ENCODE measurements at regions not wholly inside any gene's neighbourhood (a gene's known extent, or its start where the extent isn't known, plus 50 kb on each side); places are given as distances from the start of the nearest gene placed in this dataset.

GRCh38 chr6:86857783-86858182 lies 79.5 kb upstream of the HTR1E start:
- Histone ChIP-seq H3K36me3 (ENCODE audit: low read depth) (no peaks in the 10 kb centered on the region), H3K27me3 (ENCODE audit: insufficient read depth, poor library complexity, severe bottlenecking) (no peaks in the 10 kb centered on the region), H3K4me3 (ENCODE audit: severe bottlenecking) (no peak overlapping the region), H3K27ac (ENCODE audit: poor library complexity, severe bottlenecking) (no peak overlapping the region), H3K4me1 (ENCODE audit: insufficient read depth, poor library complexity, severe bottlenecking) (no peaks in the 10 kb centered on the region), H3K9me3 (ENCODE audit: severe bottlenecking) (no peaks in the 10 kb centered on the region)
- DNase-seq (ENCODE audit: low spot score) (no peak), ATAC-seq (ENCODE audit: low read depth) (no peak)
- no peak for TF ChIP-seq CTCF (IDR thresholded peaks at IDR 0.05; ENCODE audit: poor library complexity, severe bottlenecking)

- H3K9me3 ChIP-seq (ENCODE audit: severe bottlenecking), result no peaks in the 10 kb centered on the region
- DNase-seq (ENCODE audit: low spot score), result no peak
- H3K27ac ChIP-seq (ENCODE audit: poor library complexity, severe bottlenecking), result no peak overlapping the region
- H3K4me1 ChIP-seq (ENCODE audit: insufficient read depth, poor library complexity, severe bottlenecking), result no peaks in the 10 kb centered on the region
- TF ChIP-seq CTCF (IDR thresholded peaks at IDR 0.05; ENCODE audit: poor library complexity, severe bottlenecking), result peak; percentile 87
- H3K4me3 ChIP-seq (ENCODE audit: severe bottlenecking), result no peak overlapping the region
- H3K36me3 ChIP-seq (ENCODE audit: low read depth), result no peaks in the 10 kb centered on the region
- no peak for ATAC-seq (ENCODE audit: low read depth)
- no peaks in the 10 kb centered on the region for H3K27me3 ChIP-seq (ENCODE audit: insufficient read depth, poor library complexity, severe bottlenecking)
Observed at GRCh38 chr6:86856937-86857563, 80.3 kb upstream of the HTR1E start.

- no peak for DNase-seq (ENCODE audit: low spot score)
- TF ChIP-seq CTCF (IDR thresholded peaks at IDR 0.05; ENCODE audit: poor library complexity, severe bottlenecking), result no peak
- no peak for ATAC-seq (ENCODE audit: low read depth)
- H3K9me3 ChIP-seq (ENCODE audit: severe bottlenecking), result no peaks in the 10 kb centered on the region
- H3K4me3 ChIP-seq (ENCODE audit: severe bottlenecking), result no peak overlapping the region
- H3K4me1 ChIP-seq (ENCODE audit: insufficient read depth, poor library complexity, severe bottlenecking), result no peaks in the 10 kb centered on the region
- H3K36me3 ChIP-seq (ENCODE audit: low read depth), result no peaks in the 10 kb centered on the region
- no peaks in the 10 kb centered on the region for H3K27me3 ChIP-seq (ENCODE audit: insufficient read depth, poor library complexity, severe bottlenecking)
- no peak overlapping the region for H3K27ac ChIP-seq (ENCODE audit: poor library complexity, severe bottlenecking)
Observed at GRCh38 chr6:86856379-86856778, 80.9 kb upstream of the HTR1E start.

GRCh38 chr6:86848986-86849385 lies 88.3 kb upstream of the HTR1E start:
- Histone ChIP-seq H3K4me1 (ENCODE audit: insufficient read depth, poor library complexity, severe bottlenecking) (no peaks in the 10 kb centered on the region), H3K27ac (ENCODE audit: poor library complexity, severe bottlenecking) (no peak overlapping the region), H3K27me3 (ENCODE audit: insufficient read depth, poor library complexity, severe bottlenecking) (no peaks in the 10 kb centered on the region), H3K36me3 (ENCODE audit: low read depth) (no peaks in the 10 kb centered on the region), H3K4me3 (ENCODE audit: severe bottlenecking) (no peak overlapping the region), H3K9me3 (ENCODE audit: severe bottlenecking) (no peaks in the 10 kb centered on the region)
- ATAC-seq (ENCODE audit: low read depth) (no peak), DNase-seq (ENCODE audit: low spot score) (no peak)
- TF ChIP-seq CTCF (IDR thresholded peaks at IDR 0.05; ENCODE audit: poor library complexity, severe bottlenecking), result no peak

DNA sequence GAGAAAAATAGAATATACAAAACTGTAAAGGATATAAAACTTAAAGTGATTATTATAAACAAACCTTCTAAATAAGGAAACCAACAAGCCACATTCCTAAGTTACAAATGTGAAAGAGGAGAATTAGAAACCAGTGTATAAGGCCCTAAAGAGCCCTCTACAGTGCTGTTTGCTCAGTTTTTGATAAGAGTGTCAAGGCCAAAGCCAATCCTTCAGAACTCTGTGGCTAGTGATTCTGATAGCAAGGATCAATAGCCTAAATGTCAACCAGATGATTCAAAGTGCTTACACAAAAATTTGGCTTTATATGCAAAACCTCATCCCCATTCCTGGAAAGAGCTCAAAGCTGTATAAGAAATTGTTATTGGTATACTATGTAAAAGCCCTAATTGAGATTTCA lies 104.6 kb upstream of the HTR1E start:
- Histone ChIP-seq H3K9me3 (ENCODE audit: severe bottlenecking) (no peaks in the 10 kb centered on the region), H3K4me3 (ENCODE audit: severe bottlenecking) (no peak overlapping the region), H3K27me3 (ENCODE audit: insufficient read depth, poor library complexity, severe bottlenecking) (no peaks in the 10 kb centered on the region), H3K4me1 (ENCODE audit: insufficient read depth, poor library complexity, severe bottlenecking) (no peaks in the 10 kb centered on the region), H3K36me3 (ENCODE audit: low read depth) (no peaks in the 10 kb centered on the region), H3K27ac (ENCODE audit: poor library complexity, severe bottlenecking) (no peak overlapping the region)
- no peak for TF ChIP-seq CTCF (IDR thresholded peaks at IDR 0.05; ENCODE audit: poor library complexity, severe bottlenecking)
- no peak for ATAC-seq (ENCODE audit: low read depth)
- DNase-seq (ENCODE audit: low spot score), result no peak

All from RWPE2 (cell line).